NCI-H748 (cell line): ENCODE measurements at regions not wholly inside any gene's neighbourhood (a gene's known extent, or its start where the extent isn't known, plus 50 kb on each side); places are given as distances from the start of the nearest gene placed in this dataset.

ENCODE experiments used
- DNase-seq: peaks from one replicate; lab custom pipeline; 2025; ENCODE audit not compliant: unreplicated experiment; lab: John Stamatoyannopoulos, UW

DNA sequence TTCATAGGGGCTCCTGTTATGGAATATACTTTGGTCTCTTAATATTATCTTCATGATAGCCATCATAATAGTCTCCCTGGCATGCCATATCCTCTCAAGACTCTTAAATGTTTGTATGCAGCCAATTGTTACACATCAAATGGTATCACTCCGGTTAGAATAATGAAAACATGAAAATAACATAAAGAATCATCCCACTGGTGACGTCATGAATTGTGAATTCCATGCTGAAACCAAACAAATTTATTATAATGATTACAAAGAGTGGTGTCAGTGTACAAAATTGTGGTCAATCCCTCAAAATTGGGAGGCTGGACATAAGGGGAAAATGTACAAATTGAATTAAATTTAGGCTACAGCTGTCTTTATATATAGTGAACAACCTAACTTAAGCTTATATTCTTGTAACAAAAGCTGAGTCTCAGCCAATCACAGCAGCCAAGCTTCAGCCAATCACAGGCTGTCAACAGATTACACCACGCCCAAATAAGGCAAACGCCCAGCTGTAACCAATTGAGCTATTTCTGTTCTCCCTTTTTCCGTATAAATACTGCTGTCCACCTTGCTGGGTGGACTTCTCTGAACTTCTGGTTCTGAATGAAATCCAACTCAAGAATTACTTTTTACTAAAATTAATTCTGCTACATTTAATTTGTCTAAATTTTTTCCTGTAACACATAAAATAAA, 156.1 kb downstream of the CHD9NB start:
- DNase-seq: no peak

DNA sequence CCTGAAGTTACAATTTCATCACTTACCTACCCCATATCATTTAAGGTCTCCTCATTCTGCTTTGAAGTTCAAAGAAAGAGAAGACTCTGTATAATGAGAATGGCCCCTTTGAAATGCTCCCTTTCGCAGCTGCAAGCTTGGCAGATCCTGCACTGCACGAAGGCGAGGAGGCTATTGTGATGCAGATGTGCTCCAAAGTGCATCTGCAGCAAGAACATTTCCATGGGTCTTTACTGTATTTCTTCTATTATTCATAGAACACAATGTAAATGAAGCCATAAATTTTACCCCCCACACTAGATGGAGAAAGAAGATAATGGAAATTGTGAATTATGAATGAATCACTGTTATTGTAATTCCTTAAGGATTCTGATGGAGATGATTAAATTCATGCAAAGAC, 178.7 kb downstream of the CHD9NB start:
- no peak for DNase-seq

DNA sequence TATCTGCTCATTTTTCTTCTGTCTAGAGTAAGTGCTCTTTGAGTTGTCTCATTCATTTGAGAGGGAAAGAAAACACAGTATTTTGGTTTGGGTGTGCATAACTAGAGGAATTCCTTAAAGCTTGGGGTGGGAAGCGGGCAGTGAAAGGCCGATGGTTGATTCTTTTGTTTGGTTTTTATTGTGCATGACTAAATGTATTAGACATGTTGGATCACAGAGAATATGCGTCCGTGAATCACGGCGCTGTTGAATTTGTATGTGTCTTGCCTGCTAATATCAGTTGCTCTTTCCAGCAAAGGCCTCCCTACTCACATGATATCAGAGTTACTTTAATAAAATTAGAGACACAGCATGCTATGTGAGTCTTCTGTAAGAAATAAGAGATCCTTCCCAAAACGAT, 180.0 kb downstream of the CHD9NB start:
- no peak for DNase-seq

DNA sequence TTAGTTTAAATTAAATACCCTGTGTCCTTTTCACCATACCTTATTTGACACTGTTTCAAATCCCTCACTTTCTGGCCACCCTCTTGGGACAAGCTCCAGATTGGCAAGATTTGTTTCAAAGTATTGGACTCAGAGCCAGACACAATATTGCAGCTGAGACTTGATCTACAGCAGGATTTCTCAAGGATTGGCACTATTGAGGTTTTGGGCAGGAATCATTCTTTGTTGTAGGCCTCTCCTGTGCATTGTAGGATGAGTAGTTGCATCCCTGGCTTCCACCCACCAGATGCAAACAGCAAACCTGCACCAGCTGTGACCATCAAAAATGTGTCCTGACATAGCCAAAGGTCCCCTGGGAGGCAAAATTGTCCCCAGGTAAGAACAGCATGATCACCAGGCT, 181.2 kb downstream of the CHD9NB start:
- no peak for DNase-seq

DNA sequence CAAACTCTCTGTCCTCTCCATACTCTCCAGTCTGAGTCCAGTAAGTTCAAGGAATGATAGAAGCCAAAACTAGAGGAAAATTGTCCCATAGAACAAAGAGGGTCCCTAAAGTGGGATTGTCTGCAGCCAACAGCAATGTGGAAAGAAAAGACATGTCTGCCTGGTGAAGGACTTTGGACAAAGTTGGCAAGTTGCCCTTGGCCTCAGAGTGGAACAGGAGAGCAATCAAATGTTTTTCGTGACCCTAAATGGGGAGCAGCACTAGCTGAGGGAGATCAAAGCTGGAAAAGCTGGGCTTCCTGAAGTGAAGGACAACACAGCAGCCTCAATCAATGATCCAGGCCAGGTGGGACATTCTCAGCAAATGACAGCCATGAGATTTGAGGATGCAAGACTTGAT, 183.5 kb downstream of the CHD9NB start:
- DNase-seq: no peak

DNA sequence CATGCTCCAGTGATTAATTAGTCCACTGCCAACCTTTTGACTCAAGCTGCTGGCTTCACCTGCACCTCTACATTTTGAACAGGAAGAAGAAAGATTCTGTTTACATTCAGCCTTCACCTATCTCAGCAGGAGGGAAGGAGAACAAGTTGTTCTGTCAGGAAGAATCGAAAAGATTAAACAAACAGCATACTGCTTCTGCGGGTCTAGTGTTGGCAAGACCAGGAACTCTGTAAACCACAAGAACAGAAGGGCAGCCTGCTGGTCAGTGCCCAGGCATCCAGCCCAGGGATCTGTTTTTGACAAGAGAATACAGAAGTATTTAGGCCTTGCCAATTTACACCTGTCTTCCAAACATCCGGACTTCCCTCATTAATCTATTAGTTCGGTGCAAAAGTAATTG, 189.7 kb downstream of the CHD9NB start:
- no peak for DNase-seq

DNA sequence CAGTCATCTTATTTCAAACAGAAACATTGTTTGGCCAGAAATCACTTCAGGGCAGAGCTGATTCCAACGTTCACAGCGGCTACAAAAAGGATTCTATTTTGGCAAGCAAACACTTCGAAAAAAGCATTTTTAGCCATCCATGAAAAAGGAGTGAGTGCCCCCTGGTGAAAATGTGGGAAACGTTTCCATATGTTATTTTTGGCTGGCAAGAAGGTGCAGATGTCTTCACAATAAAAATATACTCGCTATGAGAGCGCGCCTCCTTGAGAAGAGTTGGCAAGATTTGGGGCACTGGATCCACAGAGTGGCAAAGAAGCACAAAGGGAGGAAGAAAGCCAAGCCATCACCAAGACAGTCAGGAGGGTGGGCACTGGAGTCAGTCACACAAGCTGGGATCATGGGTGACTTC, 191.1 kb downstream of the CHD9NB start:
- DNase-seq: peak; percentile 79

DNA sequence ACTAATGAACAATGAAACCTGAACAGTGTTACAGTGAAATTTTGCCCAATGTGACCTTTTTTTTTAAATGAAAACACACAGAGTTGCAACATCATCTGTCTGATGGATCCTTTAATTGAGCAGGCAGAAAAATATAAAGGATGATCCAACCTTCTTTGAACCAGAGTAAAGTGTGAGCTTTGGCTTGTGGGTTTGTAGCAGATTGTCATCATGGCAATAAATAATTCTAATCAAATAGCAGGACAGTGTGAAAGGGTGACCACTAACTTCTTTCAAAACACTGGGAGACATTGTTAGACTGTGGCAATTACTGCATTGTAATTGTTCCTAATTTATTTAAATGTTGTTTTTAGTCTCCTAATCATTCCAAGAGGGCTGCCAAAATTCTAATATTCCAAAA, 197.2 kb downstream of the CHD9NB start:
- no peak for DNase-seq

DNA sequence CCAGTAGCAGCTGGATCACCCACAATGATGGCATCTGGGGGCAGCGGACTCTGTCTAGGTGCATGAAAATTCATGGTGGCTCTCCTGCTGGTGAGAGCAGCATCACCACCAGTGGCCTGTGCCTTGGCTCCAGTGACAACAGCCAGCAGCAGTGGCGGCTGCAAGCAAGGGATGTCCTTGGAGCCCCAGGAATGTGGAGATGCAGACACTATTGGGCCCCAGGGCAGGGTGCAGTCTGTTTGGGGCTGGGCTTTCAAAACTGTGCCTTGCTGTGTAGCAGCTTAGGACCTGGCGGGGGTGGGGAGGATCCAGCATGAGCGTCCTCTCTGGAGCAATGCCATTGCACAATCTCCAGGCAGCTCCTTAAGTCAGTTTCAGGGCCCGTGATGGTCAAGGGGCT, 199.7 kb downstream of the CHD9NB start:
- DNase-seq: no peak

DNA sequence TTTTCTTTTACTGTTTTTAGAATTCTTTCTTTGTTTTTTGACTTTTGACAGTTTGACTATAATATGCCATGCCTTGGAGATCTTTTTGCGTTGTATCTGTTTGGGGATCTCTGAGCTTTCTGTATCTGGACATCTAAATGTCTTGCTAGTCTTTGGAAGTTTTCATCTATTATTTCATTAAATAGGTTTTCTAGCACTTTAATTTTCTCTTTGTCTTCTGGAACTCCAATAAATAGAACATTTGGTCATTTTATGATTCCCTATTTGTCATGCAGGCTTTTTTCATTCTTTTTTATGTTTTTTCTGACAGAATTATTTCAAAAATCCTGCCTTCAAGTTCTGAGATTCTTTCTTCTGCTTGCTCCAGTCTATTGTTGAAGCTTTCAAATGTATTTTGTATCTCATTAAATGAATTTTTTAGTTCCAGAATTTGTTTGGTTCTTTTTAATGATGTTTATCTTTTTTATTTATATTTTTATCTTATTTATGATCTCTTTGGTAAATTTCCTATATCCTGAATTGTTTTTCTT, 201.4 kb downstream of the CHD9NB start:
- DNase-seq: no peak

DNA sequence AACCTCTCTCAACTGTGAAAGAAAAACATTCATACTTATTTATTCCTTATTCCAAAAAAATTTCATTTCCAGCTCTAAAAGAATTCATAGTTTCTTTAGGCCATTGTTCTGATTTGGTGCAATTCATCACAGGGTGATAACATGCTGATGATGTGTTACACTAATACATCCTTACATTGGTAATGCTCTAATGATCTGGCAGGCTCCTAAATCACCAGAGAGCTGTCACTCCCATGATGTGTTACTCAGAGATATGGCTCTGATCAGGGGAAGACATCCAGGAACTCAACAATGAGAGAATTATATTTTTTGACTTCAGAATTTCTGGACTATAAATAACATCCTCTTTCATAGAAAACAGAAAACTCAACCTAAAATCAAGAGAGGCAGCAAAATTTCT, 209.3 kb downstream of the CHD9NB start:
- no peak for DNase-seq

DNA sequence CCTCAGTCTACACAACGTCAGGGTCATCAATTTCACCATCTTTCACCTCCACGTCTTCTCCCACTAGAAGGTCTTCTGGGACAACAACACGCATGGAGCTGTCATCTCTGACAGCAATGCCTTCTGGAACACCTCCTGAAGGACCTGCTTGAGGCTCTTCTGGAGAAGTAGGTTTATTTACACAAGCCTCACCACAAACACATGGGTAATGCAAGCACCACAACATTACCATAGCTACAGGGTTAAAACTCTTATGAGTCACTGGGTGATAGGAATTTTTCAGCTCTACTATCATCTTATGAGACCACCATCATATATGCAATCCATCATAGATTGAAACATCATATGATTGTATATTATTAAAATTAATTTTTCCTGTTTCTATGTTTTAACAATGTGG, 215.4 kb downstream of the CHD9NB start:
- no peak for DNase-seq

DNA sequence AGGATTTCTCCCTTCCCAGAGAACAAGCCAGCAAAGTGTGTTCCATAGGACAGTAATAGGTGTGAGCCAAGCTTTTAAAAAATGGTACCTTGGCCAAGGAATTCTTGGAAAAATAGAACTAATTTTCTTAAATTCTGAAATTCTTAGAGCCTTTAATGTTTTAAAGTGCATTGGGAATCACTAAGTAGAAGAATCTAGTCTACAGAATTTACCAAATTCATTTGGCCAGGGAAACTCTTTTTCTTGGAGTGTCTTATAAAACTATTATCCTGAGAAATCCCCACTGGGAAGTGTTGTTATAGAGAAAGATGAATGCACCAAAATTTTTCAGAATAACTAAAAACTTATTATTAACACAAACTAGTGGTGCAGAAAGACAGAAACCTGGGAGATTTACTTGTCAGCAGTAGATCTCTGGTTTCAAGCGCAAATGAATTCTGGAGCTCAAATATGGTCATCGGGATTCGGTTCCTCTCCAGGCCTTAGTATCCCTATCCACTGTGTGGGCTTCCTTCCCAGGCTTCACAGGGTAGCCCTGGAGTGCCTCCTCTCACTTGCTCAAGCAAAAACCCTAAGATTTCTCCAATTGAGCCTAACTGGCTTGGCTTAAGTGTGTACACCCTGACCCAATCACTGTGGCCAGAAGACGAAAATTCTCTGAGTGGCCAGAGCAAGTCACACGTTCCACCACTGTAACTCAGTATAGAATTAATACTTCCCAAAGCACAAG, 217.8 kb downstream of the CHD9NB start:
- no peak for DNase-seq

DNA sequence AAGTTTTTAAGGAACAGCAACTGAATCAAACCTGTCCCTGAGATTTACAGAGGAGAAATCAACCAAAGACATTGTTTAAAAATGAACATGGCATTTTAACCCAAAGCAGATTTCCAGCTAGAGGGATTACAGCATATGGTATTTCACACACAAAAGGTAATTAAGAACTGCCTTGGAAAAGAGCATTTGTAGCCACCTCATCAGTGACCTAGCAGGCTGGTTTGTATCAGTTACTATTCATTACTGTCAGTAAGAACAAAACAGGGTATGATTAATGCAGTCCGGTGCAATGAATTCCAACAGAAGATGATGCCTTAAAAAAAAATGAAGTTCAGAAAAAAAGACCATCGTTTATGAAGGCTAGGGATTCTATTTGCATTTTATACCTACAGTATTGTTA, 219.9 kb downstream of the CHD9NB start:
- DNase-seq: no peak

DNA sequence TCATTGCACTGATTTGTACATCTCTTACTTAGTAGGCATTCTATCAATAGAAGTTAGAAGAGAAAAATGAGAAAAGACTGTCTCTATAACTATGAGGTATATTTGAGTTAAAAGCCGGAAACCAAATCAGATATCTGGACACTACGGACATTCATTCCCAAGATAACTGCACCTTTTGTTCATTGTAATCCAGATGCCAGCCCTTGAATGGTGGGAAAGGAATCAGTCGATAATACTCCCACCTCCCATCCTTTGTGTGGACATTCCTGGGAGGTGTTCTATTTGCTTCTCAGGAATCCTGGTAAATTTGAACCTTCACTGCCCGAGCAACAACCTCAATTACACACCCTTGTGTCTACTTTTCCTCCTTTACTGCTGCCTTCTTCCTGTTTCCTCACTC, 225.2 kb downstream of the CHD9NB start:
- no peak for DNase-seq

DNA sequence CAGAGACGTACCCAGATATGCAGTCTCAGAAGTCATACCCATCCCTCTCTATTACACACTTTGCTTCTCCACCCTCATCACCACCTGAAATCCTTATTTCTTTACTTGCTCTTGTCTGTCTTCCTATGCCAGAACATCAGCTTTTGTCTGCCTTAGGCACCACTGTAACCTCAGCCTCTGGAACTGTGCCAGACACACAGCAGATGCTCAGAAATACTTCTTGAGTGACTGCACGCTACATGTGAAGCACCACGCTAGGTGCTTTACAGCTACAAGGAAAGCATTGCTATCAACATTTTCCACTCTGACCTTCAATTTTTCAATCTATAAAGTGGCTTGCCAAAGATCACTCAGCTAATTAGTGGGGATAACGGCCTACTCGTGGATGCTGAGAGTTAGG, 226.8 kb downstream of the CHD9NB start:
- peak; percentile 61 for DNase-seq

DNA sequence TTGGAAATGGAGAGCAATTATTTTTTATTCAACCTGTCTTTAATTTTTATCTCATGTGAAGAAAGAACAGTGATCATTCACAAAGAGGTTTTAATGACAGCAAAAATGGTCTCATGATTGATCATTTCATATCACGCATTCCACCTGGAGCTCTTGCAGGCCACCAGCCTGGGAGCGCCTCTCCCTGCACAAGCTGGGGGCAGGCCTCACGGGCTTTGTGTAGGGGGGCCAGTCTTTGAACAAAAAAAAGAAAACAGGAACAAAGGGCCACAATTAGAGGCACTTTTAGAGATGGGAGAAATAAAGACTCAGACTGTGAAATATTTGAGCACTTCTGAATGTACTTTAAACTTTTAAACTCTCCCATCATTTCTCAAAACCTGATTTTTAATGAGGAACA, 232.9 kb downstream of the CHD9NB start:
- no peak for DNase-seq

DNA sequence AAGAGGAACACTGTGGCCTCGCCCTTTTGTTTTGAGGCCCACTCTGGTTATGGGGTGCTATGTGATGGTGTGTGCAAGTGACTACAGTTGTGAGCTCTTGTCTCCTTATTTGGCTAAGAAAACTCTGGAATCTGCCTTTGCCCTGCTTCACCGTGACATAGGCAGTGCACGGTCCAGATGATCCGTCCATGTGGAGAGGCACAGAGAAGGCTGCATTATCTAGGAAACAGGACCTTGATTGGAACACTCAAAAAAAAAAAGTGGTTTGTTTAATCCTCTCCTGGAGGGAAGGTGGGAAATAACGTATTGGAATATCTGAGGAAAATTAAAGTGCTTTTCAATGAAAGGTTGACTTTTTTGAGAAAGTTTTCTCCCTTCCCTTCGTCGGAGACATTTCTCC, 233.3 kb downstream of the CHD9NB start:
- DNase-seq: no peak

DNA sequence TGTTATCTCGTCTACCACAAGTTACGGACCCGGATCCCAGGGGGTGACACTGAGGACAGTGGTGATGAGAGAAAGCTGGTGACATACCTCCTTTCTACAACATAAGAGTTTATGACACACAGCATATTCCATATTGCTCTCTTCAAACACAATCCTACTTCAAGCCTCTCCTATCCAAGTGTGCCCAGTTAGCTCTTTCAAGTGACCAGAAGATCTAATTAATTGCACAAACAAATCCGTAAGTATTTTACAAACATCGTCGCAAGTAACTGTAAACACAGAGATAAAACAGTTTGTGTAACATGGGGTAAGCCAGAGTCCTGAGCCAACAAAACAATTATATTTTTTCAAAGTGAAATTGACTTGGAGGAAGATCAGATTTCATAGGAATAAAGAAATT, 235.0 kb downstream of the CHD9NB start:
- DNase-seq: no peak

DNA sequence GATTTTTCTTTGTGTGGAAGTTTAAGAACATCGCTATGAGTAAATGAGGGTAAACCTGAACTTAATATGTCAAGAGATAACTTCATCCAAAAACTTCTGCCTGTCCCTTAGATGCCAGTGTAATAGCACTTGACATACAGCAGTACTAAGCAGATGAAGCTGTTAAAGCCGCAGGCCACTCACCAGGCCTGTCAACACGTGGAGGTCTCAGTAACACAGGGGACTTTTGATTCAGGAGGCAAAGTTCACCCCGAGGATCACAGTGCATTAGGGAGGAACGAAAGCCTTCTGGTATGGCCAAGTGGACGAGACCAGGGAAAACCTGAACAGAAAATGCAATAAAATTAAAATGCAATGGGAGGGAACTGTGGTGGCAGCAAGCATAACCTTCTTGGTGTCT, 235.7 kb downstream of the CHD9NB start:
- no peak for DNase-seq

DNA sequence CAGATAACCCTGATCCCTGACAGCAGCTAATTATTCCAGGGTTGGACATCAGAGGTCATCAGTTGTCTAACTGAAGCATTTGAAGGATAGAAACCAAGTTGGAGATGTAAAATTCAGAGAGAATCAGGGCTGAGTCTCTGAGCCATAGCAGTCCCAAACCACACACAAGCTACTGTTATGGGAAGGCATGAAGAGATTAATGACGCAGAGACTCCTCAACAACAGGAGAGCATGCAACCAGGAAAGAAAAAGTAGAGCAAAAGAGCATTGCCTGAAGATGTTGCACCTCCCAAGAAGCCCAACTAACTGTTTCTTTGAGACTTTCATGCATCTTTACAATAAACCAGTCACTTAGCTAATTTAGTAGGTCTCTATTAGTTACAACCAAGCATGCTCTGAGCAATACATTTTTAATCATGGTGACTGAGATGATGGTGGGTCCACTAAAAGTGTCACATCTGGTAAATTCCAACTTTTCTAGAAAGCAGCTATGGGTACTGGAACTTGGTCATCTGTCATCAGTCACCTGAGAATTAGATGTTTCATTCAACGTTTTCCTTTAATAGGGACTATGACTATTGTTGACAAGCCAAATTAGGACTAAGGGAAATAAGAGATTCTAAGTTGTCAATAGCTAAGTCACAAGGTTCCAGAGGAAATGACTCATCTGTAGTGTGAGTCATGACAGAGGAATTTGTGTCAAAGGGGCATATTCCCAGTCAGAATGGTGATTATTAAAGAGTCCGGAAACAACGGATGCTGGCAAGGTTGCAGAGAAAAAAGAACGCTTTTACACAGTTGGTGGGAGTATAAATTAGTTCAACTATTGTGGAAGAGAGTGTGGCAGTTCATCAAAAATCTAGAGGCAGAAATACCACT, 239.8 kb downstream of the CHD9NB start:
- no peak for DNase-seq
